ENCODE measurements at regions not wholly inside any gene's neighbourhood (a gene's known extent, or its start where the extent isn't known, plus 50 kb on each side); places are given as distances from the start of the nearest gene placed in this dataset.

- ChIA-PET RAD21 (ENCODE audit: unreplicated experiment) (no interaction called here), SMC1A (ENCODE audit: uncharacterized antibody, unreplicated experiment) (no interaction called here), POLR2A (no interaction called here), CTCF (no interaction called here)
- no TSS peak for BruUV-seq (replicated peaks)
- H3K4me1 ChIP-seq (ENCODE audit: control insufficient read depth, insufficient read depth, low read length) = no peaks in the 10 kb centered on the region
- no peaks in the 10 kb centered on the region for H3K9me3 ChIP-seq (replicated peaks; ENCODE audit: control insufficient read depth, insufficient read depth, low read length)
- WGBS (ENCODE audit: insufficient coverage, insufficient replicate concordance, low lambda C conversion rate, missing lambda C conversion rate) = 26% methylated on average over 7 of the region's 7 CpGs
- FAIRE-seq (no peak), DNase-seq (ENCODE audit: low read depth, low spot score) (no peak), ATAC-seq (no peak)
- H3K4me2 ChIP-seq (ENCODE audit: control insufficient read depth, insufficient read depth) = no peak overlapping the region
- in situ Hi-C loops (cut with MboI) (no loop called here), intact Hi-C loops (cut with micrococcal nuclease; ENCODE audit: unreplicated experiment) (no loop called here)
- no peaks in the 10 kb centered on the region for H3K27me3 ChIP-seq (replicated peaks in 1 of 2; ENCODE audit: control insufficient read depth in 2 of 2, insufficient read depth in 2 of 2, low read length in 1 of 2)
- no peak overlapping the region for H2AFZ ChIP-seq (ENCODE audit: control insufficient read depth, low read depth, low read length)
- no peak overlapping the region for H3K9ac ChIP-seq (ENCODE audit: control insufficient read depth, insufficient read depth, low read length)
- TF ChIP-seq SRF (IDR thresholded peaks at IDR 0.05; ENCODE audit: low read depth in 2 of 2, low read length in 2 of 2) (no peak), RELB (IDR thresholded peaks at IDR 0.05; ENCODE audit: low read depth) (no peak)
- no peak overlapping the region for H3K27ac ChIP-seq (ENCODE audit: control insufficient read depth, insufficient read depth)
- no peaks in the 10 kb centered on the region for H3K36me3 ChIP-seq (ENCODE audit: control insufficient read depth in 2 of 2, insufficient read depth in 2 of 2, low read length in 1 of 2)
- H4K20me1 ChIP-seq (ENCODE audit: control insufficient read depth, insufficient read depth) = no peaks in the 10 kb centered on the region
- H3K79me2 ChIP-seq (ENCODE audit: control insufficient read depth, insufficient read depth, low read length) = no peaks in the 10 kb centered on the region
- H3K4me3 ChIP-seq = no peak overlapping the region
These were observed 270.3 kb downstream of the WDR11 start for GRCh38 chr10:121121462-121121861.

- no peak for FAIRE-seq
- intact Hi-C loops (cut with micrococcal nuclease; ENCODE audit: unreplicated experiment) (no loop called here), in situ Hi-C loops (cut with MboI) (no loop called here)
- no TSS peak for BruUV-seq (replicated peaks)
- H3K27ac ChIP-seq (ENCODE audit: control insufficient read depth, insufficient read depth) = no peak overlapping the region
- H3K36me3 ChIP-seq (ENCODE audit: control insufficient read depth in 2 of 2, insufficient read depth in 2 of 2, low read length in 1 of 2) = no peaks in the 10 kb centered on the region
- ChIA-PET CTCF (no interaction called here), POLR2A (no interaction called here), RAD21 (ENCODE audit: unreplicated experiment) (no interaction called here), SMC1A (ENCODE audit: uncharacterized antibody, unreplicated experiment) (no interaction called here)
- H3K4me1 ChIP-seq (ENCODE audit: control insufficient read depth, insufficient read depth, low read length) = no peaks in the 10 kb centered on the region
- no peak overlapping the region for H3K4me3 ChIP-seq
- no peaks in the 10 kb centered on the region for H3K9me3 ChIP-seq (replicated peaks; ENCODE audit: control insufficient read depth, insufficient read depth, low read length)
- no peak overlapping the region for H3K9ac ChIP-seq (ENCODE audit: control insufficient read depth, insufficient read depth, low read length)
- ATAC-seq = no peak
- WGBS (ENCODE audit: insufficient coverage, insufficient replicate concordance, low lambda C conversion rate, missing lambda C conversion rate) = 41% methylated on average over 15 of the region's 15 CpGs
- no peaks in the 10 kb centered on the region; a peak in 1 of 4 replicates for H3K27me3 ChIP-seq (replicated peaks in 1 of 2; ENCODE audit: control insufficient read depth in 2 of 2, insufficient read depth in 2 of 2, low read length in 1 of 2)
- H3K79me2 ChIP-seq (ENCODE audit: control insufficient read depth, insufficient read depth, low read length) = no peaks in the 10 kb centered on the region
- H3K4me2 ChIP-seq (ENCODE audit: control insufficient read depth, insufficient read depth) = no peak overlapping the region
- H2AFZ ChIP-seq (ENCODE audit: control insufficient read depth, low read depth, low read length) = no peak overlapping the region
- no peaks in the 10 kb centered on the region for H4K20me1 ChIP-seq (ENCODE audit: control insufficient read depth, insufficient read depth)
- DNase-seq (ENCODE audit: low read depth, low spot score) = no peak
- TF ChIP-seq SREBF2 (IDR thresholded peaks at IDR 0.05; ENCODE audit: low read length) (no peak), PAX8 (IDR thresholded peaks at IDR 0.05) (no peak), NR2C2 (IDR thresholded peaks at IDR 0.05; ENCODE audit: borderline replicate concordance, control insufficient read depth, insufficient read length, low read depth) (no peak), BHLHE40 (IDR thresholded peaks at IDR 0.05; ENCODE audit: borderline replicate concordance in 1 of 2, low read depth in 2 of 2, low read length in 1 of 2) (no peak), EP300 (IDR thresholded peaks at IDR 0.05; ENCODE audit: borderline replicate concordance in 1 of 2, control insufficient read depth in 1 of 2, low read depth in 2 of 2, low read length in 2 of 2) (no peak), SREBF1 (IDR thresholded peaks at IDR 0.05; ENCODE audit: low read length) (no peak), PRDM15 (CRISPR knock-in tag; IDR thresholded peaks at IDR 0.05) (no peak), ZNF24 (IDR thresholded peaks at IDR 0.05) (no peak), POLR2AphosphoS5 (IDR thresholded peaks at IDR 0.05; ENCODE audit: low read length) (no peak), NR2F1 (conservative IDR thresholded peaks at IDR 0.05) (no peak)
These were observed 276.2 kb downstream of the WDR11 start for GRCh38 chr10:121127151-121127906.

Measured in GM12878 (cell line).